ENCODE measurements at regions not wholly inside any gene's neighbourhood (a gene's known extent, or its start where the extent isn't known, plus 50 kb on each side); places are given as distances from the start of the nearest gene placed in this dataset.

DNA sequence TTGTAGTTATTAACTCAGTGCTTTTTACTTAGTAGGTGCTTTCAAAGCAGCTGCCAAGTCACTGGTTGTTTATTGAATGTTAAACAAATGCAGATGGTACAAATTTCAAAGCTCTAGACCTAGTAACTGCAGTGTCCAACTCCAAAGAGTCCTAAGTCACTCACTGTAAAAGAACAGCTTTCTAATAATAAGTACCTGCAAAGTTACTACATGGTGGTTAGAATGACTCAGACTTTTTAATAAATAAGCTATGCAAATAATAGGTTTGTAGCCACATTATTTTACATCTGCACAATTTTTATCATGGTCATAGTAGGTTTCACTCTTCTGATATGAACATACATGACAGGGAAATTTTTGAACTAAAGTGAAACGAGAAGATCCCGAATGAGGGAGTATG lies 1620.4 kb upstream of the CELF4 start:
- TF ChIP-seq SUZ12 (IDR thresholded peaks at IDR 0.05; ENCODE audit: extremely low read depth, insufficient read depth, insufficient read length) = no peak
- TF ChIP-seq YY1 (IDR thresholded peaks at IDR 0.05; ENCODE audit: insufficient read depth, insufficient read length) = no peak
- TF ChIP-seq ZNF274 (IDR thresholded peaks at IDR 0.05; ENCODE audit: low read depth, low read length) = no peak

Measured in NT2/D1 (cell line).